ENCODE measurements at regions not wholly inside any gene's neighbourhood (a gene's known extent, or its start where the extent isn't known, plus 50 kb on each side); places are given as distances from the start of the nearest gene placed in this dataset.

- no peak for TF ChIP-seq CREB1 (IDR thresholded peaks at IDR 0.05; ENCODE audit: low read depth)
- no peak for TF ChIP-seq TEAD4 (IDR thresholded peaks at IDR 0.05)
- TF ChIP-seq YY1 (IDR thresholded peaks at IDR 0.05; ENCODE audit: low read depth) = no peak
- no peak for TF ChIP-seq REST (IDR thresholded peaks at IDR 0.05; ENCODE audit: low read depth)
Measured at GRCh38 chr21:28832013-28832714, 160.5 kb downstream of the LTN1 start.

Measured in Ishikawa (cell line).